ENCODE measurements at regions not wholly inside any gene's neighbourhood (a gene's known extent, or its start where the extent isn't known, plus 50 kb on each side); places are given as distances from the start of the nearest gene placed in this dataset.

- DNase-seq, result peak in 1 of 56 donors; percentile 1
These were observed 133.7 kb downstream of the AEBP2 start for GRCh38 chr12:19572920-19573558.

GRCh38 chr12:19573866-19574265, 134.6 kb downstream of the AEBP2 start:
- DNase-seq, result no peak

GRCh38 chr12:19574601-19575000, 135.3 kb downstream of the AEBP2 start:
- DNase-seq, result no peak

GRCh38 chr12:19575337-19576243, 136.3 kb downstream of the AEBP2 start:
- DNase-seq, result peak in 1 of 56 donors; percentile 0

- DNase-seq, result no peak
These were observed 137.4 kb downstream of the AEBP2 start for GRCh38 chr12:19576506-19577280.

- DNase-seq, result no peak
These were observed 137.9 kb downstream of the AEBP2 start for GRCh38 chr12:19577281-19577530.

- DNase-seq, result no peak
These were observed 145.4 kb downstream of the AEBP2 start for GRCh38 chr12:19584732-19585131.

GRCh38 chr12:19588951-19589350, 149.7 kb downstream of the AEBP2 start:
- DNase-seq, result no peak

GRCh38 chr12:19591951-19592350, 152.7 kb downstream of the AEBP2 start:
- DNase-seq, result no peak

- no peak for DNase-seq
These were observed 157.3 kb downstream of the AEBP2 start for GRCh38 chr12:19596434-19597166.

- no peak for DNase-seq
These were observed 158.1 kb downstream of the AEBP2 start for GRCh38 chr12:19597167-19598026.

GRCh38 chr12:19605720-19606119, 166.4 kb downstream of the AEBP2 start:
- no peak for DNase-seq

GRCh38 chr12:19608039-19608438, 168.7 kb downstream of the AEBP2 start:
- no peak for DNase-seq

- DNase-seq, result no peak
These were observed 173.8 kb downstream of the AEBP2 start for GRCh38 chr12:19613051-19613535.

- DNase-seq, result no peak
These were observed 175.5 kb downstream of the AEBP2 start for GRCh38 chr12:19614601-19615383.

GRCh38 chr12:19615384-19615725, 176.1 kb downstream of the AEBP2 start:
- no peak for DNase-seq

- no peak for DNase-seq
These were observed 177.5 kb downstream of the AEBP2 start for GRCh38 chr12:19616781-19617180.

GRCh38 chr12:19620222-19620621, 180.9 kb downstream of the AEBP2 start:
- DNase-seq, result no peak

- DNase-seq, result no peak
These were observed 184.6 kb downstream of the AEBP2 start for GRCh38 chr12:19623751-19624399.
